OCI-LY3 (cell line): ENCODE measurements at regions not wholly inside any gene's neighbourhood (a gene's known extent, or its start where the extent isn't known, plus 50 kb on each side); places are given as distances from the start of the nearest gene placed in this dataset.

Source experiments
- H2AFZ ChIP-seq: fragments of 200-600, 300-600 bp; shearing (Covaris generic); 2 replicates; pipeline ENCODE4 v1.6.0; 2014; ENCODE audit warnings: antibody characterized with exemption, low read depth, low read length
- H3K27ac ChIP-seq: fragments of 200-600, 300-600 bp; sonication (generic); 2 replicates; pipeline ENCODE4 v1.5.1; 2014; ENCODE audit warnings: mild to moderate bottlenecking, low read length, moderate library complexity, mixed read lengths
- H3K27me3 ChIP-seq: fragments of 200-600, 300-600 bp; sonication (generic); 2 replicates; pipeline ENCODE4 v1.6.1; 2014; ENCODE audit warnings: low read depth, low read length, mixed read lengths
- H3K36me3 ChIP-seq: fragments of 200-600, 300-600 bp; sonication (generic); replicated peaks from 2 replicates; pipeline ENCODE3; 2014; ENCODE audit warnings: low read depth, low read length, mixed read lengths
- H3K4me1 ChIP-seq: fragments of 300-600, 200-600 bp; sonication (generic); 2 replicates; pipeline ENCODE4 v1.6.1; 2014; ENCODE audit warnings: low read length, mixed read lengths
- H3K4me2 ChIP-seq: fragments of 200-600, 300-600 bp; sonication (generic); 2 replicates; pipeline ENCODE4 v1.6.1; 2014; ENCODE audit warnings: low read length, mixed read lengths
- H3K4me3 ChIP-seq: fragments of 300-600, 200-600 bp; sonication (generic); 2 replicates; pipeline ENCODE4 v1.5.1; 2014; ENCODE audit warnings: antibody characterized with exemption, mild to moderate bottlenecking, low read length, moderate library complexity
- H3K79me2 ChIP-seq: fragments of 300-600, 200-600 bp; shearing (Covaris generic); 2 replicates; pipeline ENCODE4 v1.6.1; 2014; ENCODE audit warnings: mild to moderate bottlenecking, low read length, mixed read lengths
- H3K9ac ChIP-seq: fragments of 300-600, 200-600 bp; shearing (Covaris generic); 2 replicates; pipeline ENCODE4 v1.6.0; 2014; ENCODE audit warnings: mild to moderate bottlenecking, low read length, moderate library complexity
- H3K9me3 ChIP-seq: fragments of 200-600, 300-600 bp; shearing (Covaris generic); 2 replicates; pipeline ENCODE4 v1.6.1; 2014; ENCODE audit warnings: low read length, mixed read lengths; ENCODE audit not compliant: insufficient read depth
- H4K20me1 ChIP-seq: fragments of 200-600, 300-600 bp; sonication (generic); 2 replicates; pipeline ENCODE4 v1.6.1; 2016; ENCODE audit warnings: low read length, mixed read lengths; ENCODE audit not compliant: insufficient read depth
- EZH2phosphoT487 ChIP-seq: fragments of 200-600 bp; shearing (Covaris generic); IDR thresholded peaks from 2 replicates; pipeline ENCODE4 v1.6.1; 2018; ENCODE audit warnings: antibody characterized with exemption, mixed run types, low read depth
- TF ChIP-seq, protein P1 (sequence below): fragments of 200-600, 300-600 bp; sonication (generic); IDR thresholded peaks from 2 replicates; pipeline ENCODE4 v1.5.1; 2014; ENCODE audit warnings: antibody characterized with exemption, low read length, low read depth

- no peak overlapping the region for H3K4me3 ChIP-seq
- no peak overlapping the region for H2AFZ ChIP-seq
- no peaks in the 10 kb centered on the region for H3K4me1 ChIP-seq
- H3K79me2 ChIP-seq, result no peaks in the 10 kb centered on the region
- H3K9ac ChIP-seq, result no peak overlapping the region
- H3K9me3 ChIP-seq, result no peaks in the 10 kb centered on the region
- H3K36me3 ChIP-seq, result no peaks in the 10 kb centered on the region
- no peaks in the 10 kb centered on the region for H3K27me3 ChIP-seq
- H3K27ac ChIP-seq, result no peak overlapping the region
- H3K4me2 ChIP-seq, result no peak overlapping the region
- no peaks in the 10 kb centered on the region for H4K20me1 ChIP-seq
- no peak for TF ChIP-seq EZH2phosphoT487
- TF ChIP-seq, protein P1, sequence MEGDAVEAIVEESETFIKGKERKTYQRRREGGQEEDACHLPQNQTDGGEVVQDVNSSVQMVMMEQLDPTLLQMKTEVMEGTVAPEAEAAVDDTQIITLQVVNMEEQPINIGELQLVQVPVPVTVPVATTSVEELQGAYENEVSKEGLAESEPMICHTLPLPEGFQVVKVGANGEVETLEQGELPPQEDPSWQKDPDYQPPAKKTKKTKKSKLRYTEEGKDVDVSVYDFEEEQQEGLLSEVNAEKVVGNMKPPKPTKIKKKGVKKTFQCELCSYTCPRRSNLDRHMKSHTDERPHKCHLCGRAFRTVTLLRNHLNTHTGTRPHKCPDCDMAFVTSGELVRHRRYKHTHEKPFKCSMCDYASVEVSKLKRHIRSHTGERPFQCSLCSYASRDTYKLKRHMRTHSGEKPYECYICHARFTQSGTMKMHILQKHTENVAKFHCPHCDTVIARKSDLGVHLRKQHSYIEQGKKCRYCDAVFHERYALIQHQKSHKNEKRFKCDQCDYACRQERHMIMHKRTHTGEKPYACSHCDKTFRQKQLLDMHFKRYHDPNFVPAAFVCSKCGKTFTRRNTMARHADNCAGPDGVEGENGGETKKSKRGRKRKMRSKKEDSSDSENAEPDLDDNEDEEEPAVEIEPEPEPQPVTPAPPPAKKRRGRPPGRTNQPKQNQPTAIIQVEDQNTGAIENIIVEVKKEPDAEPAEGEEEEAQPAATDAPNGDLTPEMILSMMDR, result no peak
Measured at GRCh38 chr10:7028809-7029166, 382.0 kb downstream of the SFMBT2 start.

- TF ChIP-seq, protein P1, result no peak
- no peak for TF ChIP-seq EZH2phosphoT487
- Histone ChIP-seq H3K4me1 (no peaks in the 10 kb centered on the region), H3K36me3 (no peaks in the 10 kb centered on the region), H3K27ac (no peak overlapping the region), H2AFZ (no peak overlapping the region), H3K79me2 (no peaks in the 10 kb centered on the region), H3K4me3 (no peak overlapping the region), H3K9me3 (no peaks in the 10 kb centered on the region), H3K9ac (no peak overlapping the region), H3K27me3 (no peaks in the 10 kb centered on the region), H3K4me2 (no peak overlapping the region), H4K20me1 (no peaks in the 10 kb centered on the region)
Measured at GRCh38 chr10:7027913-7028808, 382.7 kb downstream of the SFMBT2 start.

DNA sequence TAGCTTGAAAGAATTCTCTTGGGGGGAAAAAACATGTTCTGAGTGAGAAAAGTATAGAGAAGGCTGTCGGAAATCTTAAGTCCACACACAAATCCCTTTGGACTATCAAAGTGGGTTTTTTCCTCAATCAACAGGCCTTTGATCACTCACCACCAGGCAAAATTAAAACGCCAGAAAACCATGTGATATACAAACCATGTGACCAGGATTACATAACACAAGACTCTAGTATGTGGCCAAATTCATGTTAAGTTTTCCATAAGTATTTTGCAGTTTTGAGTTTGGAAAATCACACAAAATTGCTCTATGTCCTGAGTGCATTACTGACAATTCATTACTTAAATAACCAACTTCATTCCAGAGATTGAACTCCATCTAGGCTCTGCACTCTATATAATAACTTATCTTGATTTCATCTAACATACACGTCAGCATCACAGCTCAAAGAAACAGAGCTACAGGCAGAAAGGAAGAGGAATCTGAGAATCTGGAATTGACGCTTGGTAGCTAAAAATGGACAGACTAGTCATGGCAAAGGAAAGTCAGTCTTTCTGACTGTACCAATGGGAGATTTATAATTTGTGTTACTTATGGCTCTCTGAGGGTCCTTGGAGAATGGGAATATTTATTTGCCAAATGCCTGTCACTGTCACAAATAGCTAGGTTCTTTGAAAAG lies 383.5 kb downstream of the SFMBT2 start:
- Histone ChIP-seq H3K27me3 (no peaks in the 10 kb centered on the region), H3K4me3 (no peak overlapping the region), H3K27ac (no peak overlapping the region), H4K20me1 (no peaks in the 10 kb centered on the region), H2AFZ (no peak overlapping the region), H3K9me3 (no peaks in the 10 kb centered on the region), H3K9ac (no peak overlapping the region), H3K79me2 (no peaks in the 10 kb centered on the region), H3K4me1 (no peaks in the 10 kb centered on the region), H3K36me3 (no peaks in the 10 kb centered on the region), H3K4me2 (no peak overlapping the region)
- no peak for TF ChIP-seq EZH2phosphoT487
- TF ChIP-seq, protein P1, result no peak

GRCh38 chr10:7026818-7027217 lies 384.0 kb downstream of the SFMBT2 start:
- H3K4me3 ChIP-seq, result no peak overlapping the region
- H3K27me3 ChIP-seq, result no peaks in the 10 kb centered on the region
- no peaks in the 10 kb centered on the region for H3K4me1 ChIP-seq
- H2AFZ ChIP-seq, result no peak overlapping the region
- no peaks in the 10 kb centered on the region for H4K20me1 ChIP-seq
- H3K4me2 ChIP-seq, result no peak overlapping the region
- no peaks in the 10 kb centered on the region for H3K9me3 ChIP-seq
- TF ChIP-seq EZH2phosphoT487, result no peak
- TF ChIP-seq, protein P1, result no peak
- no peak overlapping the region for H3K27ac ChIP-seq
- no peak overlapping the region for H3K9ac ChIP-seq
- no peaks in the 10 kb centered on the region for H3K79me2 ChIP-seq
- H3K36me3 ChIP-seq, result no peaks in the 10 kb centered on the region
